K562 (cell line): ENCODE measurements at regions not wholly inside any gene's neighbourhood (a gene's known extent, or its start where the extent isn't known, plus 50 kb on each side); places are given as distances from the start of the nearest gene placed in this dataset.

Source experiments
- ATAC-seq: fragments of 200-7000 bp; cut with Tn5 transposase; 3 replicates; pipeline ENCODE4 v1.9.1; 2020; ENCODE audit warnings: moderate library complexity
- BruUV-seq: library from RNA; stranded (reverse); fragments of 400-500 nt; replicated peaks from 2 replicates; lab custom pipeline; 2021; lab: Mats Ljungman, UMichigan
- CTCF ChIA-PET: fragments of 300-600 bp; formaldehyde crosslinking; extraction: SDS; loops from one replicate; lab custom pipeline; 2021; ENCODE audit warnings: low intra/inter-chr PET ratio; lab: Yijun Ruan, JAX
- POLR2A ChIA-PET: fragments of 300-600, 350-650 bp; sonication (Branson Sonifier 250); formaldehyde crosslinking; extraction: SDS; loops from one replicate; lab custom pipeline; 2021; ENCODE audit warnings: antibody characterized with exemption, inconsistent platforms; lab: Yijun Ruan, JAX
- DNase-seq, 4 experiments: peaks; one replicate each; pipeline versions ENCODE4 v3.0.0 to v3.0.0-alpha.2; 2011 to 2018; ENCODE audit warnings: low spot score in 3 of 4, mixed read lengths in 3 of 4; ENCODE audit errors: extremely low read depth in 1 of 4
- FAIRE-seq: peaks from 2 replicates; lab custom pipeline; 2011; peaks lifted over from hg19 to GRCh38; lab: Jason Lieb, UNC
- H2AFZ ChIP-seq: 2 replicates; pipeline ENCODE4 v1.6.0; 2011; ENCODE audit warnings: low read depth, low read length, control low read depth, inconsistent platforms
- H3K27ac ChIP-seq: fragments of 200-600 bp; 3 replicates; pipeline ENCODE4 v1.8.0; 2011; ENCODE audit warnings: low read depth, mild to moderate bottlenecking, control low read depth, inconsistent platforms, low read length, moderate library complexity, mixed read lengths; ENCODE audit errors: extremely low read depth
- H3K27me3 ChIP-seq, 2 experiments: fragments of 300-600 bp in 1 of 2; 2 replicates in 1 of 2; 3 replicates in 1 of 2; pipeline versions ENCODE4 v1.6.0 to v1.8.0; 2011; ENCODE audit warnings: inconsistent platforms in 2 of 2, low read length in 2 of 2, mild to moderate bottlenecking in 1 of 2, mixed read lengths in 1 of 2, moderate library complexity in 1 of 2; ENCODE audit not compliant: control insufficient read depth in 2 of 2, insufficient read depth in 2 of 2
- H3K36me3 ChIP-seq: fragments of 300-600 bp; 3 replicates; pipeline ENCODE4 v1.8.0; 2011; ENCODE audit warnings: mild to moderate bottlenecking, low read length, inconsistent platforms; ENCODE audit not compliant: control insufficient read depth, insufficient read depth
- H3K4me1 ChIP-seq, 2 experiments: fragments of 200-600 bp in 1 of 2; replicated peaks in 1 of 2; 2 replicates in 1 of 2; 3 replicates in 1 of 2; pipeline versions ENCODE4 v1.5.1 to v1.8.0; 2011; ENCODE audit warnings: inconsistent platforms in 2 of 2, low read length in 2 of 2, mild to moderate bottlenecking in 1 of 2, mixed read lengths in 1 of 2, moderate library complexity in 1 of 2; ENCODE audit not compliant: control insufficient read depth in 2 of 2, insufficient read depth in 2 of 2
- H3K4me2 ChIP-seq: 2 replicates; pipeline ENCODE4 v1.6.1; 2011; ENCODE audit warnings: low read length, control low read depth, inconsistent platforms, mixed read lengths; ENCODE audit not compliant: insufficient read depth
- H3K4me3 ChIP-seq: fragments of 200-600 bp; sonication (generic), shearing (Covaris generic); 2 replicates; pipeline ENCODE4 v1.5.1; 2016; ENCODE audit warnings: control low read depth, inconsistent platforms
- H3K79me2 ChIP-seq: fragments of 200-600 bp; 3 replicates; pipeline ENCODE4 v1.8.0; 2011; ENCODE audit warnings: low read length, inconsistent platforms; ENCODE audit not compliant: control insufficient read depth, insufficient read depth
- H3K9ac ChIP-seq, 2 experiments: 2 replicates each; pipeline versions ENCODE4 v1.6.0 to v1.6.1; 2011; ENCODE audit warnings: low read depth in 2 of 2, low read length in 2 of 2, control low read depth in 1 of 2, inconsistent platforms in 1 of 2, mild to moderate bottlenecking in 1 of 2, mixed read lengths in 1 of 2; ENCODE audit not compliant: insufficient read depth in 1 of 2
- H3K9me1 ChIP-seq: one replicate; pipeline ENCODE4 v1.6.0; 2011; ENCODE audit warnings: inconsistent platforms, mild to moderate bottlenecking, low read length, moderate library complexity; ENCODE audit not compliant: control insufficient read depth, insufficient read depth
- H3K9me3 ChIP-seq: replicated peaks from 2 replicates; pipeline ENCODE4 v1.5.1; 2011; ENCODE audit warnings: low read depth, low read length, inconsistent platforms; ENCODE audit not compliant: control insufficient read depth, insufficient read depth
- H4K20me1 ChIP-seq: replicated peaks from 2 replicates; pipeline ENCODE4 v1.6.1; 2011; ENCODE audit warnings: low read length, inconsistent platforms, mixed read lengths; ENCODE audit not compliant: control insufficient read depth, insufficient read depth
- CBFA2T3 ChIP-seq: fragments of 450-650 bp; IDR thresholded peaks from 2 replicates; pipeline ENCODE4 v1.6.1; 2017
- CBFB ChIP-seq: sonication (generic); formaldehyde crosslinking; IDR thresholded peaks from 2 replicates; pipeline ENCODE4 v1.4.0; 2020; ENCODE audit warnings: mild to moderate bottlenecking, missing genetic modification reagents
- DDX20 ChIP-seq: fragments of 450-650 bp; IDR thresholded peaks from 2 replicates; pipeline ENCODE4 v1.6.1; 2016; ENCODE audit warnings: missing genetic modification characterization, low read depth, mild to moderate bottlenecking, missing compliant biosample characterization, moderate library complexity
- GATAD2A ChIP-seq: fragments of 450-650 bp; IDR thresholded peaks from 2 replicates; pipeline ENCODE4 v1.6.1; 2017
- ILK ChIP-seq: fragments of 450-650 bp; IDR thresholded peaks from 2 replicates; pipeline ENCODE4 v1.6.1; 2016; ENCODE audit warnings: missing genetic modification characterization, low read depth, mild to moderate bottlenecking, missing compliant biosample characterization, moderate library complexity, borderline replicate concordance
- MECOM ChIP-seq: fragments of 250-450 bp; sonication (Bioruptor Pico); IDR thresholded peaks from 2 replicates; pipeline ENCODE4 v1.8.0; 2022; ENCODE audit warnings: inconsistent platforms
- MYBL2 ChIP-seq, 2 experiments: fragments of 450-650 bp in 1 of 2; sonication (generic) in 1 of 2; formaldehyde crosslinking in 1 of 2; IDR thresholded peaks; 2 replicates each; pipeline versions ENCODE4 v1.6.1 to v1.8.1; 2017 to 2022; ENCODE audit warnings: borderline replicate concordance in 1 of 2, inconsistent platforms in 1 of 2, low read depth in 1 of 2, mild to moderate bottlenecking in 1 of 2, missing genetic modification reagents in 1 of 2, moderate library complexity in 1 of 2
- NCOA2 ChIP-seq, 2 experiments: fragments of 450-650 bp; IDR thresholded peaks; 2 replicates each; pipeline ENCODE4 v1.6.1; 2018; ENCODE audit warnings: mild to moderate bottlenecking in 2 of 2, moderate library complexity in 1 of 2; ENCODE audit not compliant: partially characterized antibody in 2 of 2
- PTBP1 ChIP-seq: fragments of 200-400 bp; formaldehyde crosslinking; IDR thresholded peaks from 2 replicates; pipeline ENCODE4 v1.6.1; 2017; ENCODE audit warnings: low read depth, low read length
- TBL1XR1 ChIP-seq, 2 experiments: IDR thresholded peaks; 2 replicates each; pipeline ENCODE4 v1.6.1; 2012; ENCODE audit warnings: improper control_type of control experiment in 2 of 2, low read length in 2 of 2, mild to moderate bottlenecking in 1 of 2
- ZKSCAN3 ChIP-seq: fragments of 250-450 bp; sonication (Bioruptor Pico); IDR thresholded peaks from 2 replicates; pipeline ENCODE4 v1.4.0; 2020
- ZKSCAN8 ChIP-seq: fragments of 200-800 bp; sonication (Bioruptor generic); IDR thresholded peaks from 2 replicates; pipeline ENCODE4 v1.6.1; 2016; ENCODE audit warnings: missing genetic modification characterization, missing compliant biosample characterization
- ZNF146 ChIP-seq: IDR thresholded peaks from one replicate; pipeline ENCODE4 v1.6.1; 2018; ENCODE audit warnings: missing compliant biosample characterization; ENCODE audit not compliant: unreplicated experiment
- ZNF586 ChIP-seq: fragments of 450-650 bp; formaldehyde crosslinking; conservative IDR thresholded peaks from 2 replicates; pipeline ENCODE4 v1.4.0; 2020; ENCODE audit warnings: mild to moderate bottlenecking, moderate library complexity
- in situ Hi-C: fragments of 300-500 bp; cut with MboI; formaldehyde crosslinking; loops from 4 replicates; pipeline ENCODE4 v1.15.0; 2018; ENCODE audit warnings: inconsistent platforms, mixed read lengths
- intact Hi-C: fragments of 100-400 bp; cut with micrococcal nuclease; formaldehyde crosslinking; loops from 2 replicates; pipeline ENCODE4 v1.14.2; 2022
- TF ChIP-seq, protein P1 (sequence below): sonication (generic); formaldehyde crosslinking; IDR thresholded peaks from 2 replicates; pipeline ENCODE4 v1.8.1; 2022; ENCODE audit warnings: missing genetic modification reagents
- TF ChIP-seq, protein P2 (sequence below): fragments of 250-450 bp; sonication (Bioruptor Pico); IDR thresholded peaks from 2 replicates; pipeline ENCODE4 v1.4.0; 2020; ENCODE audit warnings: mild to moderate bottlenecking
- TF ChIP-seq, protein P3 (sequence below): fragments of 450-650 bp; IDR thresholded peaks from 2 replicates; pipeline ENCODE4 v1.6.1; 2014; ENCODE audit warnings: low read depth, mild to moderate bottlenecking, moderate library complexity, borderline replicate concordance
- TF ChIP-seq, protein P4 (sequence below): sonication (generic); formaldehyde crosslinking; IDR thresholded peaks from 2 replicates; pipeline ENCODE4 v1.8.0; 2022; ENCODE audit warnings: missing genetic modification reagents, mild to moderate bottlenecking, borderline replicate concordance

DNA sequence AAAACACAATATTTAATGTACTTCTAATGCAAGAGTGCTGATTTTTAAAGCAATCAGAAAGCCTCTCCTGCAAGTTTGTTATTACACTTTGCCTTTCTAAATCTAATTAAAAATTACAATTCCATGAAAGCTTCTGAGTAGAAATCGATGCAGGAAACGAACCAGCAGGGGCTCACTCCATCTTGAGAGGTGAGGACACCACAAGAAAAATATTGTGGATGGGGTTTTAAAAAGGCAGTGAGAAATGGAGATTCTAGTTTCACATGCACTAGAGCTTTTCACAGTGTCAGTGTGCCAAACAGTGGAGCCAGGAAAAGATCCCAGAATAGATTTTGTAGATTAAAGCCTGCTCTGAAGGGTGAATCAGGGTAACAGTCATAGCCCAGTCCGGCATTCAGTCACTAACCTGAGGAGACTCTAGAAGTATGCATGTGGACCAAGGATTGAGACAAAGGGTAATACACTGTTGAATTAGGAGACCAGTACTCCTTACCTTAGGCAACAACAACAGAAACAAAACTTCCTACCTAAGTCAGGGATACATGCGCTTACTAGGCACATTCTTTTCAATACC lies 362.3 kb downstream of the NAF1 start (continued):
- no peak for TF ChIP-seq ZKSCAN8 (CRISPR knock-in tag)
- TF ChIP-seq TBL1XR1 (IDR thresholded peaks at IDR 0.05; ENCODE audit: low read length in 2 of 2): no peak
- TF ChIP-seq ZNF586 (CRISPR knock-in tag): no peak
- no peak for TF ChIP-seq ZKSCAN3 (CRISPR knock-in tag)
- no peak for TF ChIP-seq ILK (tag)
- TF ChIP-seq ZNF146: no peak

DNA sequence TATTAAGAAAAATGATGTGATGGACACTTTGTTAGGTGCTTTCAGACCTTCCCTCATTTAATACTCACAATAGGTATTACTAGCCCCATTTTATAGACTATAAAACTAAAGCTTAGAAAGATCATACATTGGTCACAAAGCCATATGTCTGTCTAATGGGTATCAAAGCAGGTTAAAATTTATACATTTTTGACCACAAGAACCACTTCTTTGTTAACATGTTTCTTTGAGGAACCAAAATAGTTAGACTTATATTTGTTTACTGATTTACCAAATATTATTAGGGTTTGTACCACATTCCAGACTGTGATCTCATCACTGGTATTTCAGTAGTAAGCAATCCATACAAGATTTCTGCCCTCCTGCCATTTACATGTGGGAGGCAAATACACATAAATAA lies 363.3 kb downstream of the NAF1 start:
- Histone ChIP-seq H3K4me3 (no peak overlapping the region), H3K27me3 (no peaks in the 10 kb centered on the region), H3K9ac (no peak overlapping the region), H3K79me2 (no peaks in the 10 kb centered on the region), H3K36me3 (no peaks in the 10 kb centered on the region), H2AFZ (no peak overlapping the region), H3K4me1 (no peaks in the 10 kb centered on the region), H4K20me1 (no peaks in the 10 kb centered on the region), H3K9me1 (no peaks in the 10 kb centered on the region), H3K9me3 (no peaks in the 10 kb centered on the region), H3K27ac (no peak overlapping the region), H3K4me2 (no peak overlapping the region)
- no TSS peak for BruUV-seq
- ATAC-seq: no peak
- intact Hi-C loops (no loop called here), in situ Hi-C loops (no loop called here)
- CTCF ChIA-PET: no interaction called here
- POLR2A ChIA-PET: no interaction called here
- no peak for FAIRE-seq
- DNase-seq: no peak
- TF ChIP-seq CBFA2T3 (no peak), CBFB (CRISPR knock-in tag) (no peak), PTBP1 (no peak), NCOA2 (IDR thresholded peaks at IDR 0.05; ENCODE audit: partially characterized antibody in 2 of 2) (no peak), MYBL2 (IDR thresholded peaks at IDR 0.05; ENCODE audit: low read depth) (no peak), MYBL2 (CRISPR knock-in tag; IDR thresholded peaks at IDR 0.05; ENCODE audit: borderline replicate concordance) (no peak), DDX20 (tag) (no peak), GATAD2A (no peak), MECOM (CRISPR knock-in tag) (no peak)
- TF ChIP-seq, protein P1, sequence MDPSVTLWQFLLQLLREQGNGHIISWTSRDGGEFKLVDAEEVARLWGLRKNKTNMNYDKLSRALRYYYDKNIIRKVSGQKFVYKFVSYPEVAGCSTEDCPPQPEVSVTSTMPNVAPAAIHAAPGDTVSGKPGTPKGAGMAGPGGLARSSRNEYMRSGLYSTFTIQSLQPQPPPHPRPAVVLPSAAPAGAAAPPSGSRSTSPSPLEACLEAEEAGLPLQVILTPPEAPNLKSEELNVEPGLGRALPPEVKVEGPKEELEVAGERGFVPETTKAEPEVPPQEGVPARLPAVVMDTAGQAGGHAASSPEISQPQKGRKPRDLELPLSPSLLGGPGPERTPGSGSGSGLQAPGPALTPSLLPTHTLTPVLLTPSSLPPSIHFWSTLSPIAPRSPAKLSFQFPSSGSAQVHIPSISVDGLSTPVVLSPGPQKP (CRISPR knock-in tag): no peak
- TF ChIP-seq, protein P2, sequence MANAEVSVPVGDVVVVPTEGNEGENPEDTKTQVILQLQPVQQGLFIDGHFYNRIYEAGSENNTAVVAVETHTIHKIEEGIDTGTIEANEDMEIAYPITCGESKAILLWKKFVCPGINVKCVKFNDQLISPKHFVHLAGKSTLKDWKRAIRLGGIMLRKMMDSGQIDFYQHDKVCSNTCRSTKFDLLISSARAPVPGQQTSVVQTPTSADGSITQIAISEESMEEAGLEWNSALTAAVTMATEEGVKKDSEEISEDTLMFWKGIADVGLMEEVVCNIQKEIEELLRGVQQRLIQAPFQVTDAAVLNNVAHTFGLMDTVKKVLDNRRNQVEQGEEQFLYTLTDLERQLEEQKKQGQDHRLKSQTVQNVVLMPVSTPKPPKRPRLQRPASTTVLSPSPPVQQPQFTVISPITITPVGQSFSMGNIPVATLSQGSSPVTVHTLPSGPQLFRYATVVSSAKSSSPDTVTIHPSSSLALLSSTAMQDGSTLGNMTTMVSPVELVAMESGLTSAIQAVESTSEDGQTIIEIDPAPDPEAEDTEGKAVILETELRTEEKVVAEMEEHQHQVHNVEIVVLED (CRISPR knock-in tag): no peak
- TF ChIP-seq, protein P3, sequence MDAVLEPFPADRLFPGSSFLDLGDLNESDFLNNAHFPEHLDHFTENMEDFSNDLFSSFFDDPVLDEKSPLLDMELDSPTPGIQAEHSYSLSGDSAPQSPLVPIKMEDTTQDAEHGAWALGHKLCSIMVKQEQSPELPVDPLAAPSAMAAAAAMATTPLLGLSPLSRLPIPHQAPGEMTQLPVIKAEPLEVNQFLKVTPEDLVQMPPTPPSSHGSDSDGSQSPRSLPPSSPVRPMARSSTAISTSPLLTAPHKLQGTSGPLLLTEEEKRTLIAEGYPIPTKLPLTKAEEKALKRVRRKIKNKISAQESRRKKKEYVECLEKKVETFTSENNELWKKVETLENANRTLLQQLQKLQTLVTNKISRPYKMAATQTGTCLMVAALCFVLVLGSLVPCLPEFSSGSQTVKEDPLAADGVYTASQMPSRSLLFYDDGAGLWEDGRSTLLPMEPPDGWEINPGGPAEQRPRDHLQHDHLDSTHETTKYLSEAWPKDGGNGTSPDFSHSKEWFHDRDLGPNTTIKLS: no peak
- TF ChIP-seq, protein P4, sequence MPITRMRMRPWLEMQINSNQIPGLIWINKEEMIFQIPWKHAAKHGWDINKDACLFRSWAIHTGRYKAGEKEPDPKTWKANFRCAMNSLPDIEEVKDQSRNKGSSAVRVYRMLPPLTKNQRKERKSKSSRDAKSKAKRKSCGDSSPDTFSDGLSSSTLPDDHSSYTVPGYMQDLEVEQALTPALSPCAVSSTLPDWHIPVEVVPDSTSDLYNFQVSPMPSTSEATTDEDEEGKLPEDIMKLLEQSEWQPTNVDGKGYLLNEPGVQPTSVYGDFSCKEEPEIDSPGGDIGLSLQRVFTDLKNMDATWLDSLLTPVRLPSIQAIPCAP (CRISPR knock-in tag): no peak
